GM19099 (cell line): ENCODE measurements at regions not wholly inside any gene's neighbourhood (a gene's known extent, or its start where the extent isn't known, plus 50 kb on each side); places are given as distances from the start of the nearest gene placed in this dataset.

Experiments used
- POLR2A ChIP-seq: IDR thresholded peaks from 3 replicates; pipeline ENCODE4 v1.6.1; 2011; ENCODE audit warnings: low read depth; ENCODE audit not compliant: insufficient read length; ENCODE audit errors: extremely low read depth

GRCh38 chr2:194706179-194706578, 950.8 kb upstream of the SLC39A10 start:
- TF ChIP-seq POLR2A: no peak

GRCh38 chr2:194705398-194705797, 951.6 kb upstream of the SLC39A10 start:
- no peak for TF ChIP-seq POLR2A

DNA sequence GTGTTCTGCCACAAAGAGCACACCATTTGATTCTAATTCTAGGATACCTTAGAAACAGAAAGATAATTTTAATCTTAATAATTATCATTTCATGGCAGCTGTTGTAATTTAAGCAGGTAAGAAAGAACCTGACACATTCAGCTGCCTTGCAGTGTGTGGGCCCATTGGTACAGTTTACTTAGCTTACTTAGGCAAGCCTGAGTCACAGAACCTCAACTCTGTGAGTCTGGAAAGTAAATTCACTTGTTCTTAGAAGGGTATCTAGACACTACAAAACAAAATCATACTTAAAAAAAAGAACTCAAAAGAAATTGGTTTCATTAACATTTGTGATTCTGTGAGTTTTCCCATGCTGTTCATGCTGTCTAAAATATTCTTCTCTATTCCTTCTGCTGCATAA, 956.3 kb upstream of the SLC39A10 start:
- no peak for TF ChIP-seq POLR2A

DNA sequence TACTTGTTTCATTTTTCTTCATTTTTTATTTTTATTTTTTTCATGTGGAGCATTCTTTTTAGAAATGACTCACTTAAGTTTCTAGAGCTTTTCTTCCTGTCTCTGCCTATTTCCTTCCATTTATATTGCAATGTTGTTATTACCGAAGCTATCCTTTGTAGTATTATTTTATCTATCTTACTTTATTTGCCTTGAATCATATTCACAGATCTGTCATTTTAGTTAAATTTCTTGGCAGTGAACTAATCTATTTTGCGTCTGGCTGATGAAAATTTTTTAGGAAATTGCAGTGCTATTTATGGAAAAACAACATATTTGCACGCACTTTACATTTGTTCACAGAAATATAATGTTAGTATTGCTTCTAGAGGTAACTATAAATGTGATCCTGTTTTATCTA, 956.9 kb upstream of the SLC39A10 start:
- no peak for TF ChIP-seq POLR2A

DNA sequence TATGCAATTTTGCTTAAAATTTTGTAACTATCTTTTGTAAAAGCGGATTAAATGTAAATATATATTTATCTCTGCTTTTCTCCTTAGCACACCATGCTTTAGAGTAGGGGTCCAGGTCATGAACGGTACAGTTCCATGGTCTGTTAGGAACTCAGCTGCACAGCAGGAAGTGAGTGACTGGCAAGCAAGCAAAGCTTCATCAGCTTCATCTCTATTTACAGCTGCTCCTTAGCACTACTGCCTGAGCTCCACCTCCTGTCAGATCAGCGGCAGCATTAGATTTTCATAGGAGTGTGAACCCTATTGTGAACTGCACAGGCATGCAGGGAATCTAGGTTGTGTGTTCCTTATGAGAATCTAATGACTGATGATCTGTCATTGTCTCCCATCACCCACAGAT, 959.0 kb upstream of the SLC39A10 start:
- TF ChIP-seq POLR2A: no peak

DNA sequence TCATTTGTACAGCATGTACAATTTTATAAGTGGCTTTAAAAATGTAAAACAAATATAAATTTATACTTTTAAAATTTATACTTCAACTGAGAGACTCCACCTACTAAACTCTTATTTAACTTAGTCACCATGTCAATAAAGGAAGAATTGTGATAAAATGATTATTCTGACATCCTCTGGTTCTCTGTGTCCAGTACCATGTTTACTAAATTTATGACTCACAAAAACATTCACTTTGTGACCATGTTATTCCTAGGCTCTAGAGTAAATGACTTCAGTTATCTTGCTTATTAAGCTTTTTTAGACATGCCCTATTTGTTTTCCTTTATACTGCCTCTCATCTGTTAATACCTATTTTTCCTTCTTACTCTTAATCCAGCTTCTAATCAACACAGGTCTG, 959.6 kb upstream of the SLC39A10 start:
- TF ChIP-seq POLR2A: no peak

DNA sequence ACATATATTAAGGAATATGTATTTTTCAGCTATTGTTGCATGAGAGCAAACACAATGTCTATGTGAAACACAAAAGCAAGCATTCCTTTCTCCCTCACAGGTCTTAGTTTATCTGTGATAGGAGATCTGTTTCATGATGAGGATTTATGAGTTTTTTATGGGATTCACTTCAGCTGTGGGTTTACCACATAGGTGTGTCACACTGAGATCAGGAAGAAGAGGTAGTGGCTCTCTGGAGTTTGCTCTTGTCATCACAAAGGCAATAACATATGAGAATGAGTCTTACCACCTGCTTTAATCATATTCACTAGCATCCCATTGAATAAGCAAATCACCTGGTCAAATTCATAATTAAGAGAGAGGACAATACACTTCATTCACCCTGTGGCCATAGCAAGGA, 960.3 kb upstream of the SLC39A10 start:
- no peak for TF ChIP-seq POLR2A

DNA sequence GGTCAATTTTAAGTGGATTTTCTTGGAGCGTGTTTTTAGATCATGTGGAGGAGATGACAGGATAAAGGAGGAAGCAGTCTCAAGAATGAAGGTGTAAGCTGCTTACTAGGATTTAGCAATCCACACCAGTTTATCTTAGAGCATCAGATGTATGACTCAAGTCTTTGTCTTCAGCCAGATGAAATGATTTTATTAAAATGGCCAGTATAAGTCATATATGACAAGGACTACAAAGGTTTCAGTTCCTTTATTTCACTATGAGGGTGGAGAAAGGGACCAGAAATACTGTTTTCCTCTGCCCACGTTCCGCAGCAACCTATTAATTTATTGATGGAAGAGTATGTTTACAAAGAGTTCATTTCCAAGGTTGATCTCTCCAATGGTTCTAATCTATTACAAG, 970.5 kb upstream of the SLC39A10 start:
- no peak for TF ChIP-seq POLR2A

DNA sequence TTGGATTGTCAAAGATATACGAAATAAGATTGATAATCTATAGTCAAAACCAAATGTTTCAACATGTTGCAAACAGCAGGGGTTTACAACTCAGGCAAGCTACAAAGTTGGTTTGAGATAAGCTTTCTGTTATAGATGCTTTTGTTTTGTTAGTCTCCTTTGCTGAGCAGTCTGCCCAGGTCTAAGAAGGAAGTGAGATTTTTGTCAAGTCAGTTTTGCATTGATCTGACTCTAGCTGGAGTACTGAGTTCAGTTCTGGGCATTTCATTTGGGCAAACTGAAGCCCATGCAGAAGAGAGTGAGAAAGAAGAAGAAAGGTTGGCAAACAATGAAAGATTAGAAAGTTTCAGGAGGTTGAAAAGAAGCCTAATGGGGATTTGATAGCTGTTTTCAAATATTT, 983.0 kb upstream of the SLC39A10 start:
- TF ChIP-seq POLR2A: no peak

- TF ChIP-seq POLR2A: no peak
These were observed 984.0 kb upstream of the SLC39A10 start for GRCh38 chr2:194672994-194673393.

DNA sequence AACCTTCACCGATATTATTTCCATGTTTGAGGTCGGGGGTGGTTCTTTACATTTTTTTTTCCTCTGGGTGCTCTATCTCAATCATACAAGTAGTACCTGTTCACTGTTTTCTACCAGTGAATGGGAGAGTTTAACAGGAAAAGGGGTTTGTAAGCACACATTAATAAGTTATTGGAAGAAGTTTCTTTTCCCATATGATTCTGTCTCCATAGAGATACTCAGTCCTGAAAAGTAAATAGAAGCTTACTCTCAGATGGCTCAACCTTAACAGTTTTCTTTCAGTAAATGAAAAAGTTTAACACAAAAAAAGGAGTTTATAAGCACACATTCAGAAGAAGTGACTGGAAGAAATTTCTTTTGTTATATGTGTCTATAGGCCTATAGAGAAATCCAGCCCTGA, 995.6 kb upstream of the SLC39A10 start:
- TF ChIP-seq POLR2A: no peak

DNA sequence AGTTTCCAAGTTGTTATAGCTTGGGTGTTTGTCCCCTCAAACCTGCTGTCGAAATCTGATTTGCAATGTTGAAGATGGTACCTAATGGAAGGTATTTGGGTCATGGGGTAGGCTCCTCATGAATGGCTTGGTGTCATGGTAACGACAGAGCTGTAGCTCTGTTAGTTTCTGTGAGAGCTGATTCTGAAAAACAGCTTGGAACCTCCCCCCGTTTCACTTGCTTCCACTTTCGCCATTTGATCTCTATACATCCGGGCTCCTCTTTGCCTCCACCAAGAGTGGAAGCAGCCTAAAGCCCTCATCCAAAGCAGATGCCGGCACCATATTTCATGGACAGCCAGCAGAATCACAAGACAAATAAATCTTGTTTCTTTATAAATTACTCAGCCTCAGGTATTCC, 1035.1 kb upstream of the SLC39A10 start:
- no peak for TF ChIP-seq POLR2A

DNA sequence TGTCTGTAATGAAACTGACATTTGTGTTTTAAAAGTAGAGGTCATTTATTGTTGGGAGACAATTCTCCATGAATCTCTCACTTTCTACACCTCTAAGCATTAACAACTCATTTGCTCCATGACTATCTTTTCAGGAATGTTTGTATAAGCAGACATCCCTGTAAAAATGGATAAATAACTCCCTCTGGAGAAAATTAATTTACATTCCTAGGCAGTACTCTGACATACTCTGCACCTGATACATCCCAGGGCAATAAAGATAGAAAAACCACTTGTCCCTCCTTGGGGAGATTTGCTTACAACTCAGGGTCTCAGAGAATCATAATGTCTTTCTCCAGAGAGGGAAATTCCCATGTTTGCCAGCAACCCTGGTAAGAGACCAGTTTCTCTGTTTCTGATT, 1037.7 kb upstream of the SLC39A10 start:
- TF ChIP-seq POLR2A: no peak

DNA sequence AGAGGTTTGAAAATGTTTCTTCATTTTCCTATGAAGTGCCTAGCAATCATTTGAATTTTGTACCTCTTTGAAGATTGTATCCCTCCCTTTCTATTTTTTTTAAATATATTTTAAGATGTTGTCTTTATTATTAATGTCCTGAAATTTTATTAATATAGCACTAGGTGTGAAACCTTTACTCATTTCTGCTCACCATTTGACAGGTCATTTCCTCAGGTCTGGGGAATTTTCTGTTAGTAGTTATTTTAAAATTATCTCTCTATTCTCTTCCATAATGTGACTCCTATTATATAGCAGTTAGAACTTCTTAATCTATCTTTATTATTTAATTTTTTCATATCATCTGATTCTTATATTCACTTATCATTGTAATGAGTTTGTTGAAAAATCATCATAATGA, 1038.6 kb upstream of the SLC39A10 start:
- no peak for TF ChIP-seq POLR2A

DNA sequence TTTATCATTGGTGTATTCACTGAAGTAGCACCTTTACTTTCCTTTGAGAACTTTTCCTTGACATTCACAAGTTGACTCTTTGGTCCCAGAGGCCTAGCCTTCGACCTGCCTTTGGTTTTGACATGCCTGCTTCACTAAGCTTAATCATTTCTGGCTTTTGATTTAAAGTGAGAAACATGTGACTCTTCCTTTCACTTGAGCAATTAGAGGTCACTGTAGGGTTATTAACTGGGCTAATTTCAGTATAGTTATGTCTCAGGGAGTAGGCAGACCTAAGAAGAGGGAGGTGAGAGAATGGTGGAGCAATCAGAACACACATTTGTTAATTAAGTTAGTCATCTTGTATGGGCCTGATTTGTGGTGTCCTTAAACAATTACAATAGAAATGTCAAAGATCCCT, 1040.7 kb upstream of the SLC39A10 start:
- no peak for TF ChIP-seq POLR2A

- no peak for TF ChIP-seq POLR2A
These were observed 1046.7 kb upstream of the SLC39A10 start for GRCh38 chr2:194610297-194610696.

DNA sequence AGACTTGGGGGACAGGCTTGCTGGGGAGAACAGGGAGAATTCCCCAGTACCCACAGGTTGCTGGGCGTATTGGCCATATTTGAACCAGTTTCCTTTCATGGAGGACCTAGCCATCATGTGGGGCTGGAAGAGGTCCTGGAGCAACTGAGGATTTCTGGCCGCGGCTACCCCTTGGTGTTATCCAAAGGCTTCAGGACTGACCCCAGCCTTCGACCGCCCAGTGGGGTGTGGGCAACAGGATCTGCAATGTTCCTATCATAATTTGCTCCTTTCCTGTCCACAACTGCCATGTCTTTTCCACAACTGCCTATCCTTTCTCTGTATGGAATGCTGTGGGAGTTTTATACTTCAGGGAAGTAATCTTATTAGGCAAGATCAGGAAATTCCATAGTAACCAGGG, 1053.6 kb upstream of the SLC39A10 start:
- TF ChIP-seq POLR2A: no peak

- TF ChIP-seq POLR2A: no peak
These were observed 1054.3 kb upstream of the SLC39A10 start for GRCh38 chr2:194602750-194603149.
